ENCODE measurements at regions not wholly inside any gene's neighbourhood (a gene's known extent, or its start where the extent isn't known, plus 50 kb on each side); places are given as distances from the start of the nearest gene placed in this dataset.

- no peaks in the 10 kb centered on the region for H3F3A ChIP-seq (ENCODE audit: control insufficient read depth, insufficient read depth)
- no peaks in the 10 kb centered on the region for H3K27me3 ChIP-seq (ENCODE audit: control insufficient read depth, low read length)
- no peak overlapping the region for H3K4me3 ChIP-seq (ENCODE audit: low read length)
- no peak overlapping the region for H3K27ac ChIP-seq (ENCODE audit: low read depth, low read length)
- TF ChIP-seq CTCF (IDR thresholded peaks at IDR 0.05; ENCODE audit: low read depth, low read length, poor library complexity, severe bottlenecking) (no peak), EZH2phosphoT487 (IDR thresholded peaks at IDR 0.05; ENCODE audit: borderline replicate concordance, low read length) (no peak)
- H3K4me2 ChIP-seq (ENCODE audit: low read length): no peak overlapping the region
- H3K4me1 ChIP-seq (ENCODE audit: control insufficient read depth, low read length): peaks cover 3% of the 10 kb centered on the region; the same call in 1 of the 2 replicates
- no peaks in the 10 kb centered on the region for H3K9me3 ChIP-seq (ENCODE audit: control insufficient read depth, insufficient read depth, low read length)
- H3K36me3 ChIP-seq (ENCODE audit: control insufficient read depth, low read length): no peaks in the 10 kb centered on the region
- H4K20me1 ChIP-seq (ENCODE audit: control insufficient read depth, insufficient read depth, low read depth, low read length): no peaks in the 10 kb centered on the region
- no peaks in the 10 kb centered on the region for H3K79me2 ChIP-seq (ENCODE audit: control insufficient read depth, low read length)
- H3K9me2 ChIP-seq (replicated peaks; ENCODE audit: control insufficient read depth, low read length): no peaks in the 10 kb centered on the region
Measured at GRCh38 chr12:69062621-69063237, 129.8 kb upstream of the CPM start.

DNA sequence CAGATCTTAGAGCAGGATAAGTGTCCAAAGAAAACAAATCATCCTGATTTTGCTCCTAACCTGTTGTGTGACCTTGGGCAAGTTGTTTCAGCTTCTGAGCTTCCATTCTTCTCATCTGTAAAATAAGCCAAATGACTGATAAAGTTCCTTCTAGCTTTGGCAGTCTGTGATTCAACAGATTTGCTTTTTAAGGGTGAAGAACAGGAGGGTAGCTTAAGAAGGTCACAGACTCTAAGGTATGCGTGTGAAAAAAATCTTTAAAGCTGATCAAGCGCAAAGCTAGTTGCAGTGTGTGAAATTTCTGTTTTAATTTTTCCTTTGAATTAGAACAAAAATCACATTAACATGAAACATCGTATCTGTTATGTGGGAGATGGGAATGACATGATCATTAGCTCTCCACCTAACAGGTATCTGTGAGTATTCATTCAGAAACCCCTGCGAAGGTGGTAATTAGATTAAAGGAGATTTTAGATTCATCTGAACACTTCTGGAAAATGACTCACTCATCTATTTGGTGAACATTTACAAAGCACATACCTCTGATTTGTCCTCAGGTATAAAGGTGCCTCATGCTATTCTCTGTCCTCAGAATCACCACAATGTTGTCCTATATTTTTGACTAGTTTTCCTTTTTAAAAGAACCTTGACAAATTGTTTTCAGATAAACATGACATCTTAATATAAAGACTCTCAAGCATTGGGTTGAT lies 131.9 kb upstream of the CPM start:
- H3K4me3 ChIP-seq (ENCODE audit: low read length): no peak overlapping the region
- no peaks in the 10 kb centered on the region for H3K79me2 ChIP-seq (ENCODE audit: control insufficient read depth, low read length)
- H3K36me3 ChIP-seq (ENCODE audit: control insufficient read depth, low read length): no peaks in the 10 kb centered on the region
- H3K4me1 ChIP-seq (ENCODE audit: control insufficient read depth, low read length): peaks cover 4% of the 10 kb centered on the region; the same call in 1 of the 2 replicates
- no peaks in the 10 kb centered on the region for H3F3A ChIP-seq (ENCODE audit: control insufficient read depth, insufficient read depth)
- H4K20me1 ChIP-seq (ENCODE audit: control insufficient read depth, insufficient read depth, low read depth, low read length): no peaks in the 10 kb centered on the region
- no peak overlapping the region for H3K4me2 ChIP-seq (ENCODE audit: low read length)
- no peak overlapping the region for H3K27ac ChIP-seq (ENCODE audit: low read depth, low read length)
- H3K27me3 ChIP-seq (ENCODE audit: control insufficient read depth, low read length): no peaks in the 10 kb centered on the region
- no peaks in the 10 kb centered on the region for H3K9me3 ChIP-seq (ENCODE audit: control insufficient read depth, insufficient read depth, low read length)
- H3K9me2 ChIP-seq (replicated peaks; ENCODE audit: control insufficient read depth, low read length): no peaks in the 10 kb centered on the region
- TF ChIP-seq EZH2phosphoT487 (IDR thresholded peaks at IDR 0.05; ENCODE audit: borderline replicate concordance, low read length) (no peak), CTCF (IDR thresholded peaks at IDR 0.05; ENCODE audit: low read depth, low read length, poor library complexity, severe bottlenecking) (no peak)

DNA sequence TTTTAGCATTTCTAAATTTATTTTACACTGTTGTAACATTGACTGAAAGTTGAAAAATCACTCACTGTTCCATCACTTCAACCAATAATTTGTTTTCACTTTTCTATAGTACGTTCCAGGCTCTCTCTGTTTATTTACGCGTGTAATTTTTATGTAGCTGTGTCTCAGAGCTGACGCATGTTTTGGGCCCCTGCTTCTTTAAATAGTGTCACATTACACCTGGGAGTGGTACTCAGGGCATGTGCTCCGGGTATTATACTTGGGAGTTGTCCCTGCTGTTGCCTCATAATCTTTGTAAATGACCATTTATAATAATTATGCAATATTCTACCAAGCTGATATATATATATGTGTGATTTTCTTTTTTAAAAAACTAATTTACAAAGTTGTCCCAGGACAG lies 132.8 kb upstream of the CPM start:
- H3K9me3 ChIP-seq (ENCODE audit: control insufficient read depth, insufficient read depth, low read length): no peaks in the 10 kb centered on the region
- no peak overlapping the region for H3K4me2 ChIP-seq (ENCODE audit: low read length)
- no peaks in the 10 kb centered on the region for H4K20me1 ChIP-seq (ENCODE audit: control insufficient read depth, insufficient read depth, low read depth, low read length)
- no peaks in the 10 kb centered on the region for H3K79me2 ChIP-seq (ENCODE audit: control insufficient read depth, low read length)
- H3K27me3 ChIP-seq (ENCODE audit: control insufficient read depth, low read length): no peaks in the 10 kb centered on the region
- no peak overlapping the region for H3K27ac ChIP-seq (ENCODE audit: low read depth, low read length)
- no peaks in the 10 kb centered on the region for H3F3A ChIP-seq (ENCODE audit: control insufficient read depth, insufficient read depth)
- H3K4me3 ChIP-seq (ENCODE audit: low read length): no peak overlapping the region
- TF ChIP-seq EZH2phosphoT487 (IDR thresholded peaks at IDR 0.05; ENCODE audit: borderline replicate concordance, low read length): no peak
- TF ChIP-seq CTCF (IDR thresholded peaks at IDR 0.05; ENCODE audit: low read depth, low read length, poor library complexity, severe bottlenecking): no peak
- peaks cover 13% of the 10 kb centered on the region for H3K4me1 ChIP-seq (ENCODE audit: control insufficient read depth, low read length)
- H3K36me3 ChIP-seq (ENCODE audit: control insufficient read depth, low read length): no peaks in the 10 kb centered on the region
- no peaks in the 10 kb centered on the region for H3K9me2 ChIP-seq (replicated peaks; ENCODE audit: control insufficient read depth, low read length)

Data from DOHH2 (cell line).